ENCODE measurements at regions not wholly inside any gene's neighbourhood (a gene's known extent, or its start where the extent isn't known, plus 50 kb on each side); places are given as distances from the start of the nearest gene placed in this dataset.

DNA sequence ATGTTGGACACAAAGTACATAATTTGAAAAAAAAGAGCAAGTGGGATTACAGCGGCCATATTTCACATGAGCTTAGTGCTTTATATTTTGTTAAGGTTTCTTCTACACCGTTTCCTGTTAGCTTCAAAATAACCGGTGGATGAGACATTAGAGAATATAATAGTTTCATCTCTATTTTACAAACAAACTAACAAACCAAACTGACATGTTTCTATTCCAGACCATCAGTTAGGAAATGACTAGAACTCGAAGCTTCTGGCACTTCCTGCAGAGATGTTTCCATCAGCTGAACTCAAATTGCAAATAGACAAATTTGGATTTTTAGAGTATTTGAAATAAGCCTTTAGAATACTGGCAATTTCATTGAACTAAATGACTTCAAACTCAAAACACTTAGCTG lies 86.5 kb downstream of the MTRR start:
- no peaks in the 10 kb centered on the region for H3K27me3 ChIP-seq
- DNase-seq: no peak
- H3K4me3 ChIP-seq (ENCODE audit: low read depth, low read length): no peak overlapping the region
- TF ChIP-seq, protein P1, sequence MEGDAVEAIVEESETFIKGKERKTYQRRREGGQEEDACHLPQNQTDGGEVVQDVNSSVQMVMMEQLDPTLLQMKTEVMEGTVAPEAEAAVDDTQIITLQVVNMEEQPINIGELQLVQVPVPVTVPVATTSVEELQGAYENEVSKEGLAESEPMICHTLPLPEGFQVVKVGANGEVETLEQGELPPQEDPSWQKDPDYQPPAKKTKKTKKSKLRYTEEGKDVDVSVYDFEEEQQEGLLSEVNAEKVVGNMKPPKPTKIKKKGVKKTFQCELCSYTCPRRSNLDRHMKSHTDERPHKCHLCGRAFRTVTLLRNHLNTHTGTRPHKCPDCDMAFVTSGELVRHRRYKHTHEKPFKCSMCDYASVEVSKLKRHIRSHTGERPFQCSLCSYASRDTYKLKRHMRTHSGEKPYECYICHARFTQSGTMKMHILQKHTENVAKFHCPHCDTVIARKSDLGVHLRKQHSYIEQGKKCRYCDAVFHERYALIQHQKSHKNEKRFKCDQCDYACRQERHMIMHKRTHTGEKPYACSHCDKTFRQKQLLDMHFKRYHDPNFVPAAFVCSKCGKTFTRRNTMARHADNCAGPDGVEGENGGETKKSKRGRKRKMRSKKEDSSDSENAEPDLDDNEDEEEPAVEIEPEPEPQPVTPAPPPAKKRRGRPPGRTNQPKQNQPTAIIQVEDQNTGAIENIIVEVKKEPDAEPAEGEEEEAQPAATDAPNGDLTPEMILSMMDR (IDR thresholded peaks at IDR 0.05; ENCODE audit: low read depth, low read length): no peak
- H3K9me3 ChIP-seq: no peaks in the 10 kb centered on the region
- H3K4me1 ChIP-seq: no peaks in the 10 kb centered on the region
- no peaks in the 10 kb centered on the region for H3K36me3 ChIP-seq

DNA sequence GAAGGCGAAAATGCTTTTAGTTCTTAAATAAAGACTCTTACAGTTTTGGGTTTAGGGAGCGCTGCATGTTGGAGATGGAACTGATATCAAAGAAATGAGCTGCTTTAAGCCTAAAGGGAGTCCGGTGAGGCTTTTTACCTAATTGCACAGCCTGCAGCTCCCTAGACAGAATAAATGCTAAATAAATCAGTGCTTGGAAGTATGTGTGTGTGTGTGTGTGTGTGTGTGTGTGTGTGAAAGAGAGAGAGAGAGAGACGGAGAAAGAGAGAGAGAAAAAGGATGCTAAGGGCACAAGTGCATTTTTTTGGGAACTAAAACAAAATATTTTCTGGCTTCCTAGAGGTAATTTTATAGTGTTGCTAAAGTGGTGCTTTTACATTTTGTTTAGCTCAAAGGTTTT lies 88.4 kb downstream of the MTRR start:
- DNase-seq: no peak
- TF ChIP-seq, protein P1 (IDR thresholded peaks at IDR 0.05; ENCODE audit: low read depth, low read length): no peak
- H3K4me1 ChIP-seq: no peaks in the 10 kb centered on the region
- no peaks in the 10 kb centered on the region for H3K9me3 ChIP-seq
- no peaks in the 10 kb centered on the region for H3K27me3 ChIP-seq
- H3K36me3 ChIP-seq: no peaks in the 10 kb centered on the region
- no peak overlapping the region for H3K4me3 ChIP-seq (ENCODE audit: low read depth, low read length)

DNA sequence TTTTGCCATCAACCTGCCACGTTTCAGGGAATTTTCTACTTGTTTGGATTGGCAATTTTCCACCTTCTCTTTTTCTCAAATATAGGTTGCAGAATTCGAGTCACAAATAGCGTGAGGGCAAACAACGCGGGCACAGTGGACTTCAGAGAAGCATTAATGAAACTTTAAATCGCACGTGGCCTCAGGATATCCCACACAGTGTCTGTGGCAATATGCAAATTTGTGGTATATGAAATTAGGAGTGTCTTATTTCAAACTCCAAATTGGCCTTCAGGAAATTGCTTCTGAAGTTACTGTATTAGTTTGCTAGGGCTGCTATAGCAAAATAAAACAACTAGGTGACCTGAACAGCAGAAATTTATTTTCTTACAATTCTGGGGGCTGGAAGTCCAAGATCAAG lies 91.2 kb downstream of the MTRR start:
- TF ChIP-seq, protein P1 (IDR thresholded peaks at IDR 0.05; ENCODE audit: low read depth, low read length): no peak
- no peaks in the 10 kb centered on the region for H3K9me3 ChIP-seq
- no peak overlapping the region for H3K4me3 ChIP-seq (ENCODE audit: low read depth, low read length)
- DNase-seq: no peak
- H3K36me3 ChIP-seq: no peaks in the 10 kb centered on the region
- no peaks in the 10 kb centered on the region for H3K27me3 ChIP-seq
- H3K4me1 ChIP-seq: no peaks in the 10 kb centered on the region

DNA sequence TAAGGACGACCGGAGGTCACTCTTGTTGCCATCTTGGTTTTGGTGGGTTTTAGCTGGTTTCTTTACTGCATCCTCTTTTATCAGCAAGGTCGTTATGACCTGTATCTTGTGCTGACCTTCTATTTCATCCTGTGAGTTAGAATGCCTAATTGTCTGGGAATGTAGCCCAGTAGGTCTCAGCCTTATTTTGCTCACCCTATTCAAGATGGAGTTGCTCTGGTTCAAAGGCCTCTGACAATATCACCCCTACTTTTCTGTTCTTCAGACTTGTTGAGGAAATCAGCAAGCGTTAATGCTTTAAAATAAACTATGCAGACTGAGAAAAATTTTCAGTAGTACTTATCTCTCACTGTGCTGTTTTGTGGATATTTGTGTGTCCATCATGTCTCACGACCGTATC lies 92.6 kb downstream of the MTRR start:
- no peak overlapping the region for H3K4me3 ChIP-seq (ENCODE audit: low read depth, low read length)
- H3K27me3 ChIP-seq: no peaks in the 10 kb centered on the region
- DNase-seq: no peak
- no peaks in the 10 kb centered on the region for H3K9me3 ChIP-seq
- TF ChIP-seq, protein P1 (IDR thresholded peaks at IDR 0.05; ENCODE audit: low read depth, low read length): no peak
- H3K4me1 ChIP-seq: no peaks in the 10 kb centered on the region
- no peaks in the 10 kb centered on the region for H3K36me3 ChIP-seq

DNA sequence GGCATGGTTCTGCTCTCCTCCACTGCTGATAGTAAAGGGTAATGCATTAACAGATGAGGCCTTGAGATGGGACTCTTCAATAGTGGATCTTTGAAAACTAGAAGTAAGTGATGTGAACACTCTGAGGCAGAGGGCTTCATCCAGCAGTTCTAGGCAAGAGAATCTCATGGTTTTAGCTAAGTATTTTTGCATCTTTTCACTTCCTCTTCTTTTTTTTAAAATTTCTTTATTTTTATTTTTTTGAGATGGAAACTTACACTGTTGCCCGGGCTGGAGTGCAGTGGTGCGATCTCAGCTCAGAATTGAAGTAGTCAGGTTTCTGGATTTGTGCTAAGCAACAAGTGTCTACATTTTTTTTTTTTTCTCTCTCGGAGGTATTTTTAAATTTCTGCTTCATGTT lies 101.9 kb downstream of the MTRR start:
- no peak overlapping the region for H3K4me3 ChIP-seq (ENCODE audit: low read depth, low read length)
- H3K27me3 ChIP-seq: no peaks in the 10 kb centered on the region
- TF ChIP-seq, protein P1 (IDR thresholded peaks at IDR 0.05; ENCODE audit: low read depth, low read length): no peak
- no peak for DNase-seq
- H3K9me3 ChIP-seq: no peaks in the 10 kb centered on the region; the same call in 1 of the 2 replicates
- H3K4me1 ChIP-seq: no peaks in the 10 kb centered on the region
- no peaks in the 10 kb centered on the region for H3K36me3 ChIP-seq

DNA sequence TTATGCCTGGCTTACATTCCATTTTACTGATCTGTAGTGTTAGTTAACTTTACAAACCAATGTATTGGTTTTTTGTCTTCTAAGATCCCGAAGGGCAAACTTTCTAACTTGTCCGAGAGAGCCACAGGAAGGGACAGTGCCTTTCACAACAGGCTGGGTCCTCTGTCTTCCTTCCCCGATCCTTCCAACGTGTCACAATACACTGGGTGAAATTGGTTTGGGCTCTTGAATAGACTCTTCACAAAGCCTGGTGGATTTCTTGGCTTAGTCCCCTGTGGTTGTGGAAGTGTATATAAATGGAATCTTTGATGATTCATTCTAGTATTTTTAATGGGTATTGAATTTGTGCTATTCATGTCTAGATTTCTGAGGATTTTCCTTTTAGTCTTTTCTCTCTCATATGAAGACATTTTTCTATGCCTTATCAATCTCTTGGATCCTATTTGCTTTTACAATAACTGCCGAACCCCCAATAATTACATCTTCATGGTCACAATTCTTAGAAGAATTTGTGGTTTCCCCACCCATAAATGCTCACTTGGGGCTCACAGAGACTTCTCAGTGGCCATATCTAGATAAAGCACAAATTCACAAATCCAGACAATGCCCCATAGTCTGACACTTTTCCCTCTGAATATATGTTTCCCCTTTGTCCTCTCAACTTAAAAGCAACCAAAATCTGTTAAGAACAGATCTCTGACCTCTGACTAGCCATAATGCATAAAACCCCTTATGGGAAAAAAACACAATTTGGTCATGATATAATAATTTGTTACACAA lies 107.7 kb downstream of the MTRR start:
- no peaks in the 10 kb centered on the region for H3K27me3 ChIP-seq
- no peaks in the 10 kb centered on the region for H3K4me1 ChIP-seq
- TF ChIP-seq, protein P1 (IDR thresholded peaks at IDR 0.05; ENCODE audit: low read depth, low read length): no peak
- DNase-seq: no peak
- no peak overlapping the region for H3K4me3 ChIP-seq (ENCODE audit: low read depth, low read length)
- H3K36me3 ChIP-seq: no peaks in the 10 kb centered on the region
- no peaks in the 10 kb centered on the region for H3K9me3 ChIP-seq
